Esophagus (tissue), 2 donors: ENCODE measurements at regions not wholly inside any gene's neighbourhood (a gene's known extent, or its start where the extent isn't known, plus 50 kb on each side); places are given as distances from the start of the nearest gene placed in this dataset.
"Not testable (repeated sequence)": the region's sequence is repeated elsewhere in the genome, so short reads cannot be mapped to it uniquely, and the experiment has no call there.

Source experiments
- H3K27ac ChIP-seq, 2 donors: one replicate each; pipeline ENCODE4 v1.5.1; 2013; ENCODE audit warnings: low read depth in 2 of 2, mild to moderate bottlenecking in 2 of 2, inconsistent platforms in 1 of 2, low read length in 1 of 2, moderate library complexity in 1 of 2
- H3K27me3 ChIP-seq, 2 donors: one replicate each; pipeline ENCODE4 v1.6.1; 2013; ENCODE audit warnings: low read length in 2 of 2, control low read depth in 1 of 2, mild to moderate bottlenecking in 1 of 2; ENCODE audit not compliant: insufficient read depth in 2 of 2, control insufficient read depth in 1 of 2
- H3K36me3 ChIP-seq, 2 donors: one replicate each; pipeline ENCODE4 v1.6.1; 2013; ENCODE audit warnings: low read length in 1 of 2; ENCODE audit not compliant: control insufficient read depth in 2 of 2, insufficient read depth in 2 of 2
- H3K4me1 ChIP-seq, 2 donors: one replicate each; pipeline ENCODE4 v1.6.1; 2013; ENCODE audit warnings: low read length in 1 of 2; ENCODE audit not compliant: control insufficient read depth in 2 of 2, insufficient read depth in 2 of 2
- H3K4me3 ChIP-seq, 2 donors: one replicate each; pipeline ENCODE4 v1.5.1; 2013; ENCODE audit warnings: low read length in 2 of 2, mild to moderate bottlenecking in 2 of 2, low read depth in 1 of 2, moderate library complexity in 1 of 2
- H3K9me3 ChIP-seq, 2 donors: one replicate each; pipeline ENCODE4 v1.6.1; 2013; ENCODE audit warnings: mild to moderate bottlenecking in 2 of 2, low read depth in 1 of 2, low read length in 1 of 2, moderate library complexity in 1 of 2; ENCODE audit not compliant: control insufficient read depth in 2 of 2, insufficient read depth in 1 of 2
- WGBS, 2 donors: extraction: QIAGEN DNeasy Blood & Tissue Kit; methylation state at CpG; one replicate each; pipeline ENCODE4 v1.1.7; 2013; 5-methylcytosine and 5-hydroxymethylcytosine counted together
- donor health status: healthy with polysubstance abuse.
- donor health status: Bipolar disorder and iron deficiency.

GRCh38 chr3:8324747-8325146 is 176.9 kb upstream of the LMCD1 start:
- 76 to 78% methylated on average over 3 of the region's 3 CpGs for WGBS, 2 donors
- H3K27me3 ChIP-seq, result no peaks in the 10 kb centered on the region
- H3K27ac ChIP-seq, result no peak overlapping the region
- H3K9me3 ChIP-seq, result no peaks in the 10 kb centered on the region
- H3K36me3 ChIP-seq, result no peaks in the 10 kb centered on the region
- H3K4me3 ChIP-seq, result no peak overlapping the region
- no peaks in the 10 kb centered on the region for H3K4me1 ChIP-seq

GRCh38 chr3:8325306-8325705 is 176.3 kb upstream of the LMCD1 start:
- no peak overlapping the region for H3K4me3 ChIP-seq
- no peak overlapping the region for H3K27ac ChIP-seq
- no peaks in the 10 kb centered on the region for H3K27me3 ChIP-seq
- H3K36me3 ChIP-seq, result no peaks in the 10 kb centered on the region
- no peaks in the 10 kb centered on the region for H3K9me3 ChIP-seq
- no peaks in the 10 kb centered on the region for H3K4me1 ChIP-seq
- 55 to 58% methylated on average over 2 of the region's 2 CpGs for WGBS, 2 donors

- not testable (repeated sequence) for H3K4me3 ChIP-seq, H3K36me3 ChIP-seq, H3K27me3 ChIP-seq, H3K9me3 ChIP-seq, H3K27ac ChIP-seq, H3K4me1 ChIP-seq
- WGBS, 2 donors, result 87% methylated on average over 18 of the region's 18 CpGs
Measured at GRCh38 chr3:8325833-8326232, 175.8 kb upstream of the LMCD1 start.

GRCh38 chr3:8327739-8328138 is 173.9 kb upstream of the LMCD1 start:
- Histone ChIP-seq H3K4me1 (no peaks in the 10 kb centered on the region), H3K27ac (no peak overlapping the region), H3K9me3 (no peaks in the 10 kb centered on the region), H3K4me3 (no peak overlapping the region), H3K36me3 (no peaks in the 10 kb centered on the region), H3K27me3 (no peaks in the 10 kb centered on the region)
- WGBS, 2 donors, result 64 to 65% methylated on average over 2 of the region's 2 CpGs

- Histone ChIP-seq H3K27me3 (no peaks in the 10 kb centered on the region), H3K27ac (no peak overlapping the region), H3K36me3 (no peaks in the 10 kb centered on the region), H3K4me1 (no peaks in the 10 kb centered on the region), H3K9me3 (no peaks in the 10 kb centered on the region), H3K4me3 (no peak overlapping the region)
- 41 to 66% methylated on average over 3 of the region's 3 CpGs for WGBS, 2 donors
Measured at GRCh38 chr3:8328967-8329366, 172.7 kb upstream of the LMCD1 start.

- H3K36me3 ChIP-seq, result no peaks in the 10 kb centered on the region
- H3K27me3 ChIP-seq, result no peaks in the 10 kb centered on the region
- H3K4me3 ChIP-seq, result no peak overlapping the region
- no peaks in the 10 kb centered on the region for H3K9me3 ChIP-seq
- no peak overlapping the region for H3K27ac ChIP-seq
- H3K4me1 ChIP-seq, result no peaks in the 10 kb centered on the region
Measured at GRCh38 chr3:8329598-8329997, 172.0 kb upstream of the LMCD1 start.

GRCh38 chr3:8336456-8336855 is 165.2 kb upstream of the LMCD1 start:
- WGBS, 2 donors, result 80 to 82% methylated on average over 8 of the region's 8 CpGs
- Histone ChIP-seq H3K27ac (no peak overlapping the region), H3K9me3 (no peaks in the 10 kb centered on the region), H3K4me1 (no peaks in the 10 kb centered on the region), H3K36me3 (no peaks in the 10 kb centered on the region), H3K4me3 (no peak overlapping the region), H3K27me3 (no peaks in the 10 kb centered on the region)

GRCh38 chr3:8338424-8338823 is 163.2 kb upstream of the LMCD1 start:
- Histone ChIP-seq H3K36me3 (no peaks in the 10 kb centered on the region), H3K4me3 (no peak overlapping the region), H3K4me1 (no peaks in the 10 kb centered on the region), H3K27ac (no peak overlapping the region), H3K9me3 (no peaks in the 10 kb centered on the region), H3K27me3 (peaks cover 0 to 2% of the 10 kb centered on the region in 2 donors)
- WGBS, 2 donors, result 76 to 78% methylated on average over 2 of the region's 2 CpGs

GRCh38 chr3:8341821-8342247 is 159.8 kb upstream of the LMCD1 start:
- H3K27ac ChIP-seq, result no peak overlapping the region
- 32 to 41% methylated on average over 7 of the region's 7 CpGs for WGBS, 2 donors
- H3K4me1 ChIP-seq, result no peaks in the 10 kb centered on the region
- peaks cover 0 to 2% of the 10 kb centered on the region in 2 donors for H3K27me3 ChIP-seq
- no peak overlapping the region for H3K4me3 ChIP-seq
- H3K36me3 ChIP-seq, result no peaks in the 10 kb centered on the region
- no peaks in the 10 kb centered on the region for H3K9me3 ChIP-seq

GRCh38 chr3:8343058-8343457 is 158.6 kb upstream of the LMCD1 start:
- Histone ChIP-seq H3K36me3 (no peaks in the 10 kb centered on the region), H3K27ac (no peak overlapping the region), H3K9me3 (no peaks in the 10 kb centered on the region), H3K27me3 (peaks cover 0 to 2% of the 10 kb centered on the region in 2 donors), H3K4me3 (no peak overlapping the region), H3K4me1 (no peaks in the 10 kb centered on the region)
- WGBS, 2 donors, result 83 to 91% methylated on average over 1 of the region's 1 CpG
